Activated CD8-positive, alpha-beta T cell treated with anti-CD3 and anti-CD28 coated beads, Interleukin-2, amount 10 ng/mL, durations not matched to agents 7 days and 5 days (primary cell): ENCODE measurements at regions not wholly inside any gene's neighbourhood (a gene's known extent, or its start where the extent isn't known, plus 50 kb on each side); places are given as distances from the start of the nearest gene placed in this dataset.
"Not testable (repeated sequence)": the region's sequence is repeated elsewhere in the genome, so short reads cannot be mapped to it uniquely, and the experiment has no call there.

Source experiments
- ATAC-seq: fragments of 150-1000 bp; cut with Tn5 transposase; one replicate; pipeline ENCODE4 v1.10.0; 2021; ENCODE audit warnings: moderate library complexity
- CTCF ChIA-PET: fragments of 350-600 bp; sonication (Branson Sonifier 250); formaldehyde crosslinking; loops from one replicate; lab custom pipeline; 2021; ENCODE audit warnings: antibody characterized with exemption; lab: Charles Lee
- POLR2A ChIA-PET: fragments of 350-600 bp; sonication (Branson Sonifier 250); formaldehyde crosslinking; loops from one replicate; lab custom pipeline; 2021; ENCODE audit warnings: antibody characterized with exemption; lab: Charles Lee
- DNase-seq: peaks from one replicate; pipeline ENCODE4 v3.0.0-alpha.2; 2020
- H3K27ac Mint-ChIP-seq: one replicate; pipeline ENCODE4 v1.8.0; 2021; ENCODE audit warnings: mild to moderate bottlenecking, mixed read lengths
- H3K27me3 Mint-ChIP-seq: one replicate; pipeline ENCODE4 v1.8.0; 2021; ENCODE audit warnings: low read depth, mixed read lengths
- H3K36me3 Mint-ChIP-seq: one replicate; pipeline ENCODE4 v1.8.0; 2021; ENCODE audit warnings: low read depth, mixed read lengths
- H3K4me1 Mint-ChIP-seq: one replicate; pipeline ENCODE4 v1.8.0; 2021; ENCODE audit warnings: low read depth, mixed read lengths
- H3K4me3 Mint-ChIP-seq: one replicate; pipeline ENCODE4 v1.8.0; 2021; ENCODE audit warnings: mild to moderate bottlenecking, mixed read lengths
- H3K9me3 Mint-ChIP-seq: one replicate; pipeline ENCODE4 v1.8.0; 2022; ENCODE audit warnings: mixed read lengths; ENCODE audit not compliant: insufficient read depth

DNA sequence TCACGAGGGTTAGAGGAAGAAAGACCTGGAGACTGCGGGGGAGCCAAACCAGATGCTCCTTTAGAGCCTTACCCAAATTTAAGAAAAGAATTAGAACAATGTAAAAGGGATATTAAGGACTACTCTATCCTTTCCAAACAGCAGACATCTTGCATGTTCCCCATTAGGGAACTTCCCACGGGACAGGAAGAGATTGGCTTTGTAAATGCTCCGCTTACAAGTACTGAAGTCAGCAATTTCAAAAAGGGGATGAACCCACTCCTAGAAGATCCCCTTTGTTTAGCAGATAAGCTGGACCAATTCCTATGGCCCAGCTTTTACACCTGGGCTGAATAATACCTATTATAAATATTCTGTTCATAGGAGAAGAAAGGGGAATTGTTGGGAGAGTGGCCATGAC lies 74.2 kb downstream of the APOBEC1 start:
- Mint-ChIP-seq H3K27me3 (peaks cover 20% of the 10 kb centered on the region), H3K9me3 (no peaks in the 10 kb centered on the region), H3K4me3 (no peak overlapping the region), H3K27ac (no peak overlapping the region), H3K4me1 (no peaks in the 10 kb centered on the region), H3K36me3 (no peaks in the 10 kb centered on the region)
- ATAC-seq (no peak), DNase-seq (no peak)
- ChIA-PET CTCF (no interaction called here), POLR2A (no interaction called here)

GRCh38 chr12:7590085-7590484 lies 75.6 kb downstream of the APOBEC1 start:
- H3K36me3 Mint-ChIP-seq, H3K27ac Mint-ChIP-seq: not testable (repeated sequence)

DNA sequence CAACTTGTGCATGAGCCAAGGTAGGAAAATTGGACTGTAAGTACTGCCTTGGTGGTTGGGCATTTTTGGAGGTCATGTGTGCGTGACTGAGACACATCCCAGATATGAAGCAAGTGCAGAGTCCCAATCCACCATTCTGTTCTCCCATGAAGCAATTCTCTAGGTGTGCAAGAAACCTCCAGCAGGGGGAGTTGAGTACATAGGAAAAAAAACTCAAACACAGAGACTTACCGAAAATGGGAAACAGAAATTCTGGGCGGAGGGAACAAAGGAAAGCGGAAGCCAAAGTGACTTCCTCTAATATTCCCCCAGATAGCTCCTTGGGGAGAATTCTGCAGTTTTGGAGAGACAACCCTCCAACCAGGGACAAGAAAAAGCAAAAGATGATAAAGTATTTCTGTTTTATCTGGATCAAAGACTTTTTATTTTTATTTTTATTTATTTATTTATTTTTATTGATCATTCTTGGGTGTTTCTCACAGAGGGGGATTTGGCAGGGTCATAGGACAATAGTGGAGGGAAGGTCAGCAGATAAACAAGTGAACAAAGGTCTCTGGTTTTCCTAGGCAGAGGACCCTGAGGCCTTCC lies 76.9 kb downstream of the APOBEC1 start:
- POLR2A ChIA-PET, H3K4me1 Mint-ChIP-seq, H3K27ac Mint-ChIP-seq, H3K9me3 Mint-ChIP-seq, H3K4me3 Mint-ChIP-seq, H3K36me3 Mint-ChIP-seq: not testable (repeated sequence)
- CTCF ChIA-PET, result interaction anchor here (0.7 kb wide), 1 partner anchor 51 kb away, joined by 4 read pairs; no protein-coding TSS in a partner anchor
- DNase-seq (peak; percentile 61), ATAC-seq (peak; percentile 60)
- peaks cover 17% of the 10 kb centered on the region for H3K27me3 Mint-ChIP-seq

More at GRCh38 chr12:7590085-7590484, 75.6 kb downstream of the APOBEC1 start:
- H3K4me1 Mint-ChIP-seq, ATAC-seq, DNase-seq, H3K4me3 Mint-ChIP-seq, H3K9me3 Mint-ChIP-seq, POLR2A ChIA-PET, CTCF ChIA-PET: not testable (repeated sequence)
- peaks cover 19% of the 10 kb centered on the region for H3K27me3 Mint-ChIP-seq

GRCh38 chr12:7584137-7584536 lies 80.6 kb upstream of the CD163 start:
- H3K4me3 Mint-ChIP-seq, ATAC-seq: not testable (repeated sequence)

GRCh38 chr12:7583471-7583870 lies 79.9 kb upstream of the CD163 start:
- CTCF ChIA-PET, result interaction anchor here (2.5 kb wide), 1 partner anchor 59 kb away, joined by 7 read pairs; no protein-coding TSS in a partner anchor
- Mint-ChIP-seq H3K27me3 (peaks cover 18% of the 10 kb centered on the region), H3K36me3 (no peaks in the 10 kb centered on the region), H3K4me3 (no peak overlapping the region), H3K27ac (no peak overlapping the region), H3K4me1 (no peaks in the 10 kb centered on the region), H3K9me3 (peaks cover 14% of the 10 kb centered on the region)
- ATAC-seq, result no peak
- POLR2A ChIA-PET, result no interaction called here
- DNase-seq, result no peak

More at GRCh38 chr12:7584137-7584536, 80.6 kb upstream of the CD163 start:
- CTCF ChIA-PET, result interaction anchor here (0.6 kb wide), 2 partner anchors 8 to 62 kb away, joined by 3 read pairs; no protein-coding TSS in a partner anchor
- peaks cover 18% of the 10 kb centered on the region for H3K27me3 Mint-ChIP-seq
- H3K9me3 Mint-ChIP-seq, H3K27ac Mint-ChIP-seq, H3K4me1 Mint-ChIP-seq, DNase-seq, POLR2A ChIA-PET, H3K36me3 Mint-ChIP-seq: not testable (repeated sequence)

GRCh38 chr12:7582796-7583195 lies 79.2 kb upstream of the CD163 start:
- ATAC-seq (no peak), DNase-seq (no peak)
- Mint-ChIP-seq H3K27ac (no peak overlapping the region), H3K36me3 (no peaks in the 10 kb centered on the region), H3K4me1 (no peaks in the 10 kb centered on the region), H3K4me3 (no peak overlapping the region), H3K9me3 (peaks cover 14% of the 10 kb centered on the region), H3K27me3 (peaks cover 18% of the 10 kb centered on the region)
- ChIA-PET CTCF (interaction anchor here (2.5 kb wide), 1 partner anchor 59 kb away, joined by 7 read pairs; no protein-coding TSS in a partner anchor), POLR2A (no interaction called here)

GRCh38 chr12:7581625-7582024 lies 78.0 kb upstream of the CD163 start:
- peaks cover 14% of the 10 kb centered on the region for H3K9me3 Mint-ChIP-seq
- no peaks in the 10 kb centered on the region for H3K4me1 Mint-ChIP-seq
- peaks cover 12% of the 10 kb centered on the region for H3K27me3 Mint-ChIP-seq
- no peaks in the 10 kb centered on the region for H3K36me3 Mint-ChIP-seq
- POLR2A ChIA-PET, result no interaction called here
- no peak overlapping the region for H3K27ac Mint-ChIP-seq
- CTCF ChIA-PET, result interaction anchor here (2.5 kb wide), 1 partner anchor 60 kb away, joined by 7 read pairs; no protein-coding TSS in a partner anchor
- ATAC-seq (no peak), DNase-seq (no peak)
- no peak overlapping the region for H3K4me3 Mint-ChIP-seq

DNA sequence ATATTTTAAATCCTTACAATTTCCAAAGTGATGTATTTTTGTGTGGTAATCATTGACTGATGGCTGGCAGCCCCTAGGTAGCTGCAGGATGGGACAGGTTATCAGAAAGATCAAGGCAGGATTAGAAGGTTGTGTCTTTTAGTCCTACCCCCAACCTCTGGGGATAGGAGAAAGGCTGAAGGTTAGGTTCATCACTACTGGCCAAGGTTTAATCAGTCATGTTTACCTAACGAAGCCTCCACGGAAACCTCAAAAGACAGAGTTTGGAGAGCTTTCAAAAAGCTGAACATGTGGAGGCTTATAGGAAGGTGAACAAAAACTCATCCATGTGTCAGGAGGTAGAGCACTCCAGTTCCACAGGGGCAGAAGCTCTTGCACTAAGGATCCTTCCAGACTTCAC lies 77.5 kb upstream of the CD163 start:
- Mint-ChIP-seq H3K27me3 (peaks cover 12% of the 10 kb centered on the region), H3K36me3 (no peaks in the 10 kb centered on the region), H3K4me3 (no peak overlapping the region), H3K9me3 (peaks cover 14% of the 10 kb centered on the region), H3K4me1 (no peaks in the 10 kb centered on the region), H3K27ac (no peak overlapping the region)
- DNase-seq (no peak), ATAC-seq (no peak)
- ChIA-PET POLR2A (no interaction called here), CTCF (interaction anchor here (0.7 to 2.5 kb wide), 2 partner anchors 29 to 61 kb away, joined by 3 to 7 read pairs; no protein-coding TSS in a partner anchor)

DNA sequence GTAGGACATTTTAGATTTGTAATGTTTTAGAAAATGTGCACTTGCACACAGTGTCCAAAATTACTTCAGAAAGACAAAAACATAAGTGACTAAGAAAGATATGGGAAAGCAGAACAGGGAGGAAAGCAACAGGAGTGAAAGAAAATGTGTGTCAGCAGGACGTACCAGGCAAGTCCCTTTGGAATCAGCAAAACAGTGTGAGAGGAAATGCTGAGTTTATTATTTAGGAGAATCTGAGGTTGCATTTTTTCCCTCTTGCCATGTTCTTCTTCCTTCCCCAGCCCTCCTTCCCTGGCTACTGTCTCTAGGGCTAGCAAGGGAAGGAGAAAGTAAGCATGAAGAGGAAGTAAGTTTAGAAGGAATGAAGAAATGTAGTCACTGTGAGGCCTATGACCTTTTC lies 67.7 kb upstream of the CD163 start:
- H3K4me1 Mint-ChIP-seq, result no peaks in the 10 kb centered on the region
- H3K4me3 Mint-ChIP-seq, result no peak overlapping the region
- ATAC-seq, result no peak
- H3K9me3 Mint-ChIP-seq, result no peaks in the 10 kb centered on the region
- CTCF ChIA-PET, result no interaction called here
- POLR2A ChIA-PET, result no interaction called here
- H3K27me3 Mint-ChIP-seq, result peaks cover 10% of the 10 kb centered on the region
- no peaks in the 10 kb centered on the region for H3K36me3 Mint-ChIP-seq
- DNase-seq, result no peak
- H3K27ac Mint-ChIP-seq, result no peak overlapping the region

DNA sequence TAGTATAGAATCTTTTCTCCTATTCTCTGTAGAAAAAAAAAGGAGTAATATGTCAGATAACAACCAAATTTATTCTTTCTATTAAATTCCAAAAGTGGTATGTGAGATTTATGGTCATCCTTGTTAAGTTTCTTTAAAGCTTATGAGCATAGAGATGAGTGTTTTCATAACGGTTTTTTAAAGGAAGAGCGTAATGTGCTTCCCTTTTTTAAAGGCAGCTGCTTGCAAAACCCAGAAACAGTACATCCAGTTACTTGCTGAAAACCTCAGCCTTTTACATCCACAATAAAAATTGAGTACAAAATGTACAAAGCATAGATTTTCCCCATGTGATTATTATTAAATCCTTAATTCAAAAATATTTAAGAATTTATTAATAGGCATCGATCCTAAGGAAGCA lies 53.6 kb upstream of the CD163 start:
- H3K27ac Mint-ChIP-seq, result no peak overlapping the region
- peaks cover 17% of the 10 kb centered on the region for H3K27me3 Mint-ChIP-seq
- CTCF ChIA-PET, result no interaction called here
- H3K36me3 Mint-ChIP-seq, result no peaks in the 10 kb centered on the region
- H3K4me3 Mint-ChIP-seq, result no peak overlapping the region
- H3K4me1 Mint-ChIP-seq, result no peaks in the 10 kb centered on the region
- DNase-seq, result no peak
- ATAC-seq, result no peak
- POLR2A ChIA-PET, result no interaction called here
- H3K9me3 Mint-ChIP-seq, result no peaks in the 10 kb centered on the region

DNA sequence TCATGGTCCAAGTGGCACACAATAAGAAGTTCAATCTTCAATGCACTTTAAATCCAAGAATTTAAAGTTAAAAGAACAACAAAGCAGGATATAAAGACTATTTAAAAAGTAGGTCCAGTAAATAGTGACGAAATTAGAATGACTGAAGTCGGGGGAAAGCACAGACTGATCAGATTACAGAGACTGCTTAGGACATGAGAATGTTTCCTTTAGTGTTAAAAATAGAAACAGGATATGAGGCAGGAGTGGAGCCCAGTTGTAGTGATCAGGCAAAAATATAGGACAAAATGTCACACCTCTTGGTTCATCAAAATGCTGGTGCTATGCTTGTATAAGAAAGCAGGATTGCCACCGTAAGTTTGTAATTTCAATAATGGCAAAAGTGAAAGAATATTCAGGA lies 52.2 kb upstream of the CD163 start:
- no peaks in the 10 kb centered on the region for H3K36me3 Mint-ChIP-seq
- H3K4me1 Mint-ChIP-seq, result no peaks in the 10 kb centered on the region
- ChIA-PET CTCF (no interaction called here), POLR2A (no interaction called here)
- no peak overlapping the region for H3K27ac Mint-ChIP-seq
- H3K27me3 Mint-ChIP-seq, result peaks cover 11% of the 10 kb centered on the region
- H3K4me3 Mint-ChIP-seq, result no peak overlapping the region
- H3K9me3 Mint-ChIP-seq, result no peaks in the 10 kb centered on the region
- ATAC-seq (no peak), DNase-seq (no peak)

GRCh38 chr12:7554831-7555230 lies 51.3 kb upstream of the CD163 start:
- H3K4me1 Mint-ChIP-seq, DNase-seq, H3K36me3 Mint-ChIP-seq, POLR2A ChIA-PET, CTCF ChIA-PET, ATAC-seq, H3K27ac Mint-ChIP-seq, H3K9me3 Mint-ChIP-seq, H3K27me3 Mint-ChIP-seq, H3K4me3 Mint-ChIP-seq: not testable (repeated sequence)
